B cell (primary cell): ENCODE measurements at regions not wholly inside any gene's neighbourhood (a gene's known extent, or its start where the extent isn't known, plus 50 kb on each side); places are given as distances from the start of the nearest gene placed in this dataset.
"Not testable (repeated sequence)": the region's sequence is repeated elsewhere in the genome, so short reads cannot be mapped to it uniquely, and the experiment has no call there.

Experiments
- ATAC-seq: fragments of 200-7000 bp; cut with Tn5 transposase; one replicate; pipeline ENCODE4 v1.10.0; 2021; ENCODE audit warnings: low read depth, mild to moderate bottlenecking, moderate number of reproducible peaks, moderate library complexity
- CTCF ChIA-PET: fragments of 350-600 bp; sonication (Branson Sonifier 250); formaldehyde crosslinking; loops from one replicate; lab custom pipeline; 2021; ENCODE audit warnings: antibody characterized with exemption, inconsistent platforms; lab: Charles Lee
- POLR2A ChIA-PET: fragments of 350-600 bp; sonication (Branson Sonifier 250); formaldehyde crosslinking; loops from one replicate; lab custom pipeline; 2021; ENCODE audit warnings: antibody characterized with exemption; lab: Charles Lee
- DNase-seq: peaks from one replicate; pipeline ENCODE4 v3.0.0; 2013
- H2AFZ ChIP-seq: 2 replicates; pipeline ENCODE4 v1.6.1; 2012; ENCODE audit warnings: mild to moderate bottlenecking, low read depth, low read length; ENCODE audit not compliant: insufficient read depth, poor library complexity, severe bottlenecking
- H3K27ac ChIP-seq, 2 donors: 1 replicate in 1 of 2; 2 replicates in 1 of 2; pipeline ENCODE4 v1.5.1; 2012 to 2013; ENCODE audit warnings: low read length in 2 of 2, mild to moderate bottlenecking in 2 of 2, moderate library complexity in 1 of 2
- H3K27me3 ChIP-seq, 4 experiments: fragments of 200-600 bp in 1 of 4; sonication (generic) in 1 of 4; replicated peaks in 1 of 4; 1 replicate in 2 of 4; 2 replicates in 2 of 4; pipeline versions ENCODE4 v1.6.1 to v1.7.0; 2013 to 2016; ENCODE audit warnings: low read length in 3 of 4, mild to moderate bottlenecking in 2 of 4, mixed read lengths in 1 of 4, moderate library complexity in 1 of 4; ENCODE audit not compliant: insufficient read depth in 4 of 4, control insufficient read depth in 3 of 4; ENCODE audit errors: control extremely low read depth in 1 of 4
- H3K36me3 ChIP-seq, 2 experiments: replicated peaks in 1 of 2; 1 replicate in 1 of 2; 2 replicates in 1 of 2; pipeline versions ENCODE4 v1.6.1 to v1.7.1; 2013; ENCODE audit warnings: low read length in 1 of 2; ENCODE audit not compliant: insufficient read depth in 2 of 2, control insufficient read depth in 1 of 2; ENCODE audit errors: control extremely low read depth in 1 of 2, extremely low read depth in 1 of 2
- H3K4me1 ChIP-seq, 2 donors: fragments of 200-600 bp in 1 of 2; sonication (generic) in 1 of 2; 1 replicate in 1 of 2; 2 replicates in 1 of 2; pipeline versions ENCODE4 v1.5.1 to v1.6.1; 2013 to 2017; ENCODE audit warnings: low read length in 2 of 2; ENCODE audit not compliant: control insufficient read depth in 2 of 2, insufficient read depth in 2 of 2
- H3K4me2 ChIP-seq: replicated peaks from 2 replicates; pipeline ENCODE3; 2012; ENCODE audit warnings: mild to moderate bottlenecking, low read depth, low read length; ENCODE audit not compliant: poor library complexity, severe bottlenecking
- H3K4me3 ChIP-seq, 5 experiments: fragments of 200-600 bp in 1 of 5; sonication (generic) in 1 of 5; 1 replicate in 3 of 5; 2 replicates in 2 of 5; pipeline versions ENCODE4 v1.5.1 to v1.7.0; 2011 to 2016; ENCODE audit warnings: low read length in 4 of 5, mild to moderate bottlenecking in 4 of 5, low read depth in 2 of 5, control low read depth in 1 of 5, moderate library complexity in 1 of 5; ENCODE audit not compliant: insufficient read depth in 1 of 5; ENCODE audit errors: control extremely low read depth in 1 of 5, extremely low read depth in 1 of 5
- H3K79me2 ChIP-seq: fragments of 200-600 bp; sonication (generic); one replicate; pipeline ENCODE4 v1.6.0; 2016; ENCODE audit warnings: low read length; ENCODE audit not compliant: control insufficient read depth, insufficient read depth
- H3K9ac ChIP-seq: fragments of 200-600 bp; sonication (generic); 2 replicates; pipeline ENCODE4 v1.6.1; 2017; ENCODE audit warnings: mild to moderate bottlenecking, low read length, moderate library complexity
- H3K9me3 ChIP-seq, 3 donors: one replicate each; pipeline versions ENCODE4 v1.6.1 to v1.7.1; 2013; ENCODE audit warnings: low read length in 2 of 3; ENCODE audit not compliant: control insufficient read depth in 2 of 3, insufficient read depth in 1 of 3; ENCODE audit errors: control extremely low read depth in 1 of 3
- H4K20me1 ChIP-seq: 2 replicates; pipeline ENCODE4 v1.6.0; 2012; ENCODE audit warnings: mild to moderate bottlenecking, low read length; ENCODE audit not compliant: insufficient read depth, control insufficient read depth, poor library complexity, severe bottlenecking
- H3K27ac Mint-ChIP-seq: one replicate; pipeline ENCODE4 v1.8.0; 2021; ENCODE audit warnings: mixed read lengths
- H3K27me3 Mint-ChIP-seq: one replicate; pipeline ENCODE4 v1.8.0; 2021; ENCODE audit warnings: mixed read lengths
- H3K4me1 Mint-ChIP-seq: one replicate; pipeline ENCODE4 v1.8.0; 2021; ENCODE audit warnings: mixed read lengths
- H3K4me3 Mint-ChIP-seq: one replicate; pipeline ENCODE4 v1.8.0; 2021; ENCODE audit warnings: mixed read lengths
- H3K9me3 Mint-ChIP-seq: one replicate; pipeline ENCODE4 v1.8.0; 2022; ENCODE audit warnings: mixed read lengths; ENCODE audit not compliant: insufficient read depth
- EZH2 ChIP-seq: IDR thresholded peaks from 2 replicates; pipeline ENCODE4 v1.6.1; 2012; ENCODE audit warnings: borderline replicate concordance, low read depth, mild to moderate bottlenecking, moderate library complexity, low read length; ENCODE audit not compliant: insufficient read depth, poor library complexity, severe bottlenecking
- WGBS: methylation state at CpG from one replicate; pipeline ENCODE4 v1.1.5; 2013; ENCODE audit warnings: missing lambda C conversion rate; ENCODE audit not compliant: insufficient coverage; 5-methylcytosine and 5-hydroxymethylcytosine counted together
- intact Hi-C: fragments of 100-400 bp; cut with micrococcal nuclease; formaldehyde crosslinking; loops from one replicate; pipeline ENCODE4 v1.10.0; 2022
- TF ChIP-seq, protein P1 (sequence below): fragments of 200-600 bp; IDR thresholded peaks from one replicate; pipeline ENCODE4 v1.8.0; 2022; ENCODE audit warnings: antibody characterized with exemption, mild to moderate bottlenecking

DNA sequence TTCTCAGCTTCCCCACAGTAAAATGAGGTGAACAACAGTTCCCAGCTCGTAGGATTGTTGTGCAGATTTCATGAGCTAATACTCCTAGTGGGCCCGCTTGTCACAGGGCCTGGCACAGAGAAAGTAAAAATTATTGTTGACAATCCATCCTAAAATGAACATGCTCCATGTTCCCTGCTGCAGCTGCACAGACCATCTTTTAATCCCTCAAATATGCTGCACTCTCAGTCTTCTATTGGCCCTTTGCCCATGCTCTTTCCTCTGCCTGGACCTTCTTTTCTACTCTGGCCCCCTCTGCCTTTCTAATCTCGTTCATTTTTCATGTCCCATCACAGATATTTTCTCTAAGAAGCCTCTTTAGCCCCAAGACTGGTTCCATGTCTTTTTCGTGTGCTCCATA, 117.7 kb upstream of the NR3C1 start:
- ATAC-seq = no peak
- WGBS = 80% methylated on average over 3 of the region's 4 CpGs
- CTCF ChIA-PET = no interaction called here

DNA sequence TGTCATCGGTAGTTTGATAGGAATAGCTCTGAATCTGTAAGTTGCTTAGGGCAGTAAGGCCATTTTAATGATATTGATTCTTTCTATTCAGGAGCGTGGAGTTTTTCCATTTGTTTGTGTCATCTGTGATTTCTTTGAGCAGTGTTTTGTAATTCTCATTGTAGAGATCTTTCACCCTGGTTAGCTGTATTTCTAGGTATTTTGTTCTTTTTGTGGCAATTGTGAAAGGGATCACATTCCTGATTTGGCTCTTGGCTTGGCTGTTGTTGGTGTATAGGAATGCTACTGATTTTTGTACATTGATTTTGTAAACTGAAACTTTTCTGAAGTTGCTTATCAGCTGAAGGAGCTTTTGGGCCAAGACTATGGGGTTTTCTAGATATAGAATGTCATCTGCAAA, 115.7 kb upstream of the NR3C1 start:
- POLR2A ChIA-PET, ATAC-seq, H3K9ac ChIP-seq, H3K27ac ChIP-seq, H3K9me3 ChIP-seq, H3K36me3 ChIP-seq, H3K4me3 ChIP-seq, intact Hi-C loops, H3K4me2 ChIP-seq, DNase-seq, H3K27ac Mint-ChIP-seq, CTCF ChIA-PET, H3K4me1 ChIP-seq, H2AFZ ChIP-seq, H3K79me2 ChIP-seq, H4K20me1 ChIP-seq, H3K9me3 Mint-ChIP-seq, H3K27me3 Mint-ChIP-seq, H3K4me3 Mint-ChIP-seq, H3K27me3 ChIP-seq: not testable (repeated sequence)
- peaks cover 10% of the 10 kb centered on the region for H3K4me1 Mint-ChIP-seq
- WGBS = 100% methylated on average over 2 of the region's 2 CpGs

More for the DNA sequence above, 117.7 kb upstream of the NR3C1 start:
- Histone ChIP-seq H3K27me3 (no peaks in the 10 kb centered on the region), H4K20me1 (no peaks in the 10 kb centered on the region), H3K36me3 (no peaks in the 10 kb centered on the region), H3K79me2 (no peaks in the 10 kb centered on the region), H3K27ac (no peak overlapping the region), H3K4me1 (peaks cover 4 to 5% of the 10 kb centered on the region in 2 donors), H3K4me3 (no peak overlapping the region), H3K9me3 (no peaks in the 10 kb centered on the region), H2AFZ (no peak overlapping the region), H3K9ac (no peak overlapping the region), H3K4me2 (no peak overlapping the region)
- H3K27me3 Mint-ChIP-seq = no peaks in the 10 kb centered on the region
- intact Hi-C loops = no loop called here
- POLR2A ChIA-PET = no interaction called here
- H3K4me3 Mint-ChIP-seq = no peak overlapping the region
- peaks cover 2% of the 10 kb centered on the region for H3K9me3 Mint-ChIP-seq
- no peak overlapping the region for H3K27ac Mint-ChIP-seq
- TF ChIP-seq, protein P1, sequence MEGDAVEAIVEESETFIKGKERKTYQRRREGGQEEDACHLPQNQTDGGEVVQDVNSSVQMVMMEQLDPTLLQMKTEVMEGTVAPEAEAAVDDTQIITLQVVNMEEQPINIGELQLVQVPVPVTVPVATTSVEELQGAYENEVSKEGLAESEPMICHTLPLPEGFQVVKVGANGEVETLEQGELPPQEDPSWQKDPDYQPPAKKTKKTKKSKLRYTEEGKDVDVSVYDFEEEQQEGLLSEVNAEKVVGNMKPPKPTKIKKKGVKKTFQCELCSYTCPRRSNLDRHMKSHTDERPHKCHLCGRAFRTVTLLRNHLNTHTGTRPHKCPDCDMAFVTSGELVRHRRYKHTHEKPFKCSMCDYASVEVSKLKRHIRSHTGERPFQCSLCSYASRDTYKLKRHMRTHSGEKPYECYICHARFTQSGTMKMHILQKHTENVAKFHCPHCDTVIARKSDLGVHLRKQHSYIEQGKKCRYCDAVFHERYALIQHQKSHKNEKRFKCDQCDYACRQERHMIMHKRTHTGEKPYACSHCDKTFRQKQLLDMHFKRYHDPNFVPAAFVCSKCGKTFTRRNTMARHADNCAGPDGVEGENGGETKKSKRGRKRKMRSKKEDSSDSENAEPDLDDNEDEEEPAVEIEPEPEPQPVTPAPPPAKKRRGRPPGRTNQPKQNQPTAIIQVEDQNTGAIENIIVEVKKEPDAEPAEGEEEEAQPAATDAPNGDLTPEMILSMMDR = no peak
- TF ChIP-seq EZH2 = no peak
- H3K4me1 Mint-ChIP-seq = peaks cover 6% of the 10 kb centered on the region
- no peak for DNase-seq

DNA sequence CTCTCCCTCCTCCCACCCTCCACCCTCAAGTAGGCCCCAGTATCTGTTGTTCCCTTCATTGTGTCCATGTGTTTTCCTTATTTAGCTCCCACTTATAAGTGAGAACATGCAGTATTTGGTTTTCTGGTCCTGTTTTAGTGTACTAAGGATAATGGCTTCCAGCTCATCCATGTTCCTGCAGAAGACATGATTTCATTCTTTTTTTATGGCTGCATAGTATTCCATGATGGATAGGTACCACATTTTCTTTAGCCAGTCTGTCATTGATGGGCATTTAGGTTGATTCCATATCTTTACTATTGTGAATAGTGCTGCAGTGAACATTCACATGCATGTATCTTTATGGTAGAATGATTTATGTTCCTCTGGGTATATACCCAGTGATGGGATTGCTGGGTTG, 114.3 kb upstream of the NR3C1 start:
- H3K4me2 ChIP-seq, H3K36me3 ChIP-seq, H3K4me3 Mint-ChIP-seq, intact Hi-C loops, H3K27ac ChIP-seq, H3K4me1 ChIP-seq, POLR2A ChIA-PET, H4K20me1 ChIP-seq, H3K79me2 ChIP-seq, H3K9me3 ChIP-seq, ATAC-seq, H3K4me3 ChIP-seq, H3K27me3 Mint-ChIP-seq, H3K9ac ChIP-seq, DNase-seq, CTCF ChIA-PET, H2AFZ ChIP-seq, H3K9me3 Mint-ChIP-seq, H3K27ac Mint-ChIP-seq, H3K27me3 ChIP-seq: not testable (repeated sequence)
- H3K4me1 Mint-ChIP-seq = peaks cover 10% of the 10 kb centered on the region
